HFF-Myc (cell line): ENCODE measurements at regions not wholly inside any gene's neighbourhood (a gene's known extent, or its start where the extent isn't known, plus 50 kb on each side); places are given as distances from the start of the nearest gene placed in this dataset.

Experiments
- DNase-seq: peaks from one replicate; pipeline ENCODE4 v3.0.0-alpha.2; 2011; ENCODE audit warnings: low read depth; ENCODE audit errors: extremely low read depth
- H3K4me3 ChIP-seq: replicated peaks from 2 replicates; pipeline ENCODE4 v1.5.1; 2011; ENCODE audit warnings: low read depth, mild to moderate bottlenecking, control low read depth, low read length
- TF ChIP-seq, protein P1 (sequence below): IDR thresholded peaks from 2 replicates; pipeline ENCODE4 v1.5.1; 2012; ENCODE audit warnings: mild to moderate bottlenecking, low read depth, low read length, control low read depth; ENCODE audit errors: missing control alignments

DNA sequence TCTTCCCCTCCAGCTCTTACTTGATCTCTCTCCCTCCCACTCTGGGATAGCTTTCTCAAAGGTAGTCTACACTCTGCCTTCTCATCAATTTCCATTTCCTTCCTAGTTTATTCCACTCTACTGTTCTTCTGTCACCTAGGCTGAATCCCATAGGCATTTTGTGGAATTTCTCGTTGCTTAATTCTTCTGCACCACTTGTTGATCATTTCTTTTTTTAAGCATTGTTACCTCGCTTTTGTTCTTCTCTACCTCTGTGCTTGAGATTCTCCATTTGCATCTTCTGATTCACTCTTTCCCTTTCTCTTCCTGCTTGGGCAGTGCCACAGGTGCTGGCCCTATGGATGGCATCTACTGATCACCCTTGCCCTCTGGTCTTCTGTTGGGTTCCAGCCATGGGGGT, 567.2 kb downstream of the CDH26 start:
- H3K4me3 ChIP-seq, result no peak overlapping the region
- TF ChIP-seq, protein P1, sequence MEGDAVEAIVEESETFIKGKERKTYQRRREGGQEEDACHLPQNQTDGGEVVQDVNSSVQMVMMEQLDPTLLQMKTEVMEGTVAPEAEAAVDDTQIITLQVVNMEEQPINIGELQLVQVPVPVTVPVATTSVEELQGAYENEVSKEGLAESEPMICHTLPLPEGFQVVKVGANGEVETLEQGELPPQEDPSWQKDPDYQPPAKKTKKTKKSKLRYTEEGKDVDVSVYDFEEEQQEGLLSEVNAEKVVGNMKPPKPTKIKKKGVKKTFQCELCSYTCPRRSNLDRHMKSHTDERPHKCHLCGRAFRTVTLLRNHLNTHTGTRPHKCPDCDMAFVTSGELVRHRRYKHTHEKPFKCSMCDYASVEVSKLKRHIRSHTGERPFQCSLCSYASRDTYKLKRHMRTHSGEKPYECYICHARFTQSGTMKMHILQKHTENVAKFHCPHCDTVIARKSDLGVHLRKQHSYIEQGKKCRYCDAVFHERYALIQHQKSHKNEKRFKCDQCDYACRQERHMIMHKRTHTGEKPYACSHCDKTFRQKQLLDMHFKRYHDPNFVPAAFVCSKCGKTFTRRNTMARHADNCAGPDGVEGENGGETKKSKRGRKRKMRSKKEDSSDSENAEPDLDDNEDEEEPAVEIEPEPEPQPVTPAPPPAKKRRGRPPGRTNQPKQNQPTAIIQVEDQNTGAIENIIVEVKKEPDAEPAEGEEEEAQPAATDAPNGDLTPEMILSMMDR, result no peak
- no peak for DNase-seq

DNA sequence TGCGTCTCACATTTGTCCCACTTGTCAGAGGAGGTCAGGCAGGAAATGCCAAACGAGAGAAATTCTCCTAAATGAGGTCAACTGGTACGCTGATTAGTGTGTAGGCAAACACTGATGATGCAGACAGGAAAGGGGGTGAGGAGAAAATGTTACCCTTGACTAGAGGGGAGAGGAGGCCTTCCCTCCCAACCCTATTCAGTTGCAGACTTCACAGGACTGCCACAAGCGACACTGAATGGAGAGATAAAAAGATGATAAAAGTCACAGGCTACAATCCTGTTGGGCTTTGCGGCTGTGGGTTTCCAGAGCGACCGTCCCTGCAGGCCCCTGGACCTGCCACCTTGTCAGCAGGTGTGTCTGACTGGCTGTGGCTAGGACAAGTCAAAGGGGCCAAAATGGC, 569.4 kb downstream of the CDH26 start:
- DNase-seq, result no peak
- TF ChIP-seq, protein P1, result no peak
- no peak overlapping the region for H3K4me3 ChIP-seq

DNA sequence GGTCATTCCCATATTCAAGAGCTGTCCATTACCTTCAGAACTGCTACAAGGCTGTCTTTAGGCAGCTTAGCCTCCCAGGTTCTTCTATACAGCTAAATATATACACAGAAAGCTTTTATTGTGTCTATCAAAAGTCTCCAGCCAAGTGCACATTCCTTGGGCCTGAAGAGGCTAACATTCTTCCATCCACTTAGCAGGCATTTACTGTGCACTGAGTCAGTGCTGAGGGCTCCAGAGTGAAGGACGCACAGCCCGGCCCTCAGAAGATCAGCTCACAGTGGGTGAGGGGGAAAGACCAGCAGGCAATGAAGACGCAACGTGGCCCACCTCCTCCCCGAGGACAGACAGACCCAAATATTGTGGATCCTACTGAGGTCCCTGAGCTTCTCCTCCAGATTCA, 569.9 kb downstream of the CDH26 start:
- no peak for DNase-seq
- no peak overlapping the region for H3K4me3 ChIP-seq
- TF ChIP-seq, protein P1, result no peak

DNA sequence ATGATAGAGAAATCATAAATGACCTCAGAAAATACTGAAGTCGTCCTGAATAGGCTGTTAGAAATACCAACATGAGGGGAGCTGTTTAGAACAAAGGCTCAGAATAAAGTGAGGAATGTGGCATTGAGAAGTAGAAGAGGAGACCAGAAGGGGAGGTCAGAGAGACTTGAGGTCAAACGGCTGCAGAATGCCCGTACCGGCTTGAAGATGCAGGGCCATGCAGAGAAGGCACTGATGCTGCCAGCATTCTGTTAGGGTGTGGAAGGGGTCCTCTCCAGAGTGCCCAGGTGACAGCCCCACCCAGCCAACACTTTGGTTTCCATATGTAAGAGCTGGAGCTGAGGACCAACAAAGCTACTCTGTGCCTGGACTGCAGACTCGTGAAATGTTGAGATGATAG, 570.9 kb downstream of the CDH26 start:
- no peak for DNase-seq
- TF ChIP-seq, protein P1, result no peak
- no peak overlapping the region for H3K4me3 ChIP-seq

DNA sequence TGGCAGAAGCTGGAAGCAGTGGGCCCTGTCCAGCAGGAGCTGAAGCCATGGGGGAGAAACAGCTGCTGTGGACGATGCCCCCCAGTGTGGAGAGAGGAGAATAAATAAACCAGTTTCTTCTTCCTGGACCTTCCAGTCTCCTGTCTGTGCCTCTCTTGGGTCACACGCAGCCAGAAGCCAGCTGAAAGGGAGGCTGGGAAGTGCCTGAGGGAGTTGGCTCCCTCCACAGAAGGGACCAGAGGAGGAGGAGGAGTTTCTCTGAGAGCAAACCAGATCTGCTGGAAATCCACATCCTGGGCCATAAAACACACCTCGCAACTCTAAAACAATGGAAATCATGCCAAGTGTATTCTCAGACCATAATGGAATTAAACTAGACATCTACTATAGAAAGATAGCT, 577.0 kb downstream of the CDH26 start:
- no peak for DNase-seq
- TF ChIP-seq, protein P1, result no peak
- no peak overlapping the region for H3K4me3 ChIP-seq

DNA sequence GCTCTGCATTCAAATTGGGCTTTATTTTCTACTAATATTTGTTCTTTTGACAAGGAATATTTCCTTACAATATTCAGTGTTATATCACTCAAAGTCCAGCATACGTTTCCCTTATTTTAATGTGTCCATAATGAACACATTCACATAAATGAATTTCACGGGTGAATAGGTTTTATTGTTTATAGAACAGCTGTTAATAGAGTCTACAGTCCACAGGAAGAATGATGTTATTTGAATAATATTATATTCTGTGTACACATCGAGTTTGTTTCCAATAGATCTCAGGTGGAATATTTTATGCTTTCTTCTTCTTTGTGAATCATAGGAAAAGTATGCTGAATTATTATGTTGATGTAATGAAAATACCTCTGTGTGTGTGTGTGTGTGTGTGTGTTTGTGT, 582.4 kb downstream of the CDH26 start:
- TF ChIP-seq, protein P1, result no peak
- H3K4me3 ChIP-seq, result no peak overlapping the region
- no peak for DNase-seq

DNA sequence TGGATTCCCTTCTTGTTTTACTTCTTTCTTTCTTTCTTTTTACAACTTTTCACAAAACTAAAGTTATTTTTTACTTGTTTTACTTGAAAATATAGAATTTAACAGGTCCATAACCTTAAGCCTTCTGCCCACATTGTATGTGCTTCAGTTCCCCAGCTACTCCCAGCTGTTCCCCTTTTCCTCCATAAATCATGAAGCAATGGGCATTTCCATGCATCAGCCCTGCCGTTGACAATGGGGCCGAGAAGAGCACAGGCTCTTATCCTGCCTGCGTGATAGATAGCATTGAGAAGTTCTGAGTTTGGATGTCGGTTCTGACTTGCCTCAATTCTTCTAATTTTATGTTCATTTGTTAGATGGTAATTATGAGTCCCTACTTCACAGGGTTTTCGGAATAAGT, 583.8 kb downstream of the CDH26 start:
- DNase-seq, result no peak
- TF ChIP-seq, protein P1, result no peak
- H3K4me3 ChIP-seq, result no peak overlapping the region
